ENCODE measurements at regions not wholly inside any gene's neighbourhood (a gene's known extent, or its start where the extent isn't known, plus 50 kb on each side); places are given as distances from the start of the nearest gene placed in this dataset.

DNA sequence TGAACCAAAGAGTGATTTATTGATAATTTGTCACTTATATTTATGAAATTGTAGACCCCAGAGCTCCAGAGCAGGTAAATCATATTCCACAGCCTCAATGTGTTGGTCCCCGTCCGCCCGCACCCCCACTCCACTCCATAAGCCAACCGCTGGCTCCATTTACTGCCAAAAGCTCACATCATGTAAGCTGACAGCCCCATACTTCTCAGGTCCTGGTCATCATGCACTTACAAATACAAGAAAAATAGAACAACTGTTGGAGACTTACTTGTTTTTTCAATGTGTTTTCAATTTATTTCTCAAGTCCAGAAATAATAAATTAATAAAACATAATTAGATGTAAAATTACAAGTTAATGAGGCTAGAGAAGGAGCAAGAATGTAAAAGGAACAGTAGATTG is 235.7 kb upstream of the HAND2 start:
- ChIA-PET POLR2A (no interaction called here), CTCF (interaction anchor here (1.1 kb wide), 1 partner anchor 13 kb away, joined by 4 read pairs; no protein-coding TSS in a partner anchor)
- TF ChIP-seq CTBP1 (IDR thresholded peaks at IDR 0.05; ENCODE audit: borderline replicate concordance) (no peak), ZNF384 (IDR thresholded peaks at IDR 0.05) (no peak), ELF4 (IDR thresholded peaks at IDR 0.05) (no peak), L3MBTL2 (conservative IDR thresholded peaks at IDR 0.05) (no peak), TARDBP (IDR thresholded peaks at IDR 0.05) (no peak), ARNT (IDR thresholded peaks at IDR 0.05) (no peak), SUZ12 (IDR thresholded peaks at IDR 0.05) (no peak), NFRKB (IDR thresholded peaks at IDR 0.05) (no peak), FOXK2 (IDR thresholded peaks at IDR 0.05) (no peak), LEF1 (IDR thresholded peaks at IDR 0.05; ENCODE audit: borderline replicate concordance) (no peak), BHLHE40 (IDR thresholded peaks at IDR 0.05; ENCODE audit: borderline replicate concordance) (no peak), FOXM1 (IDR thresholded peaks at IDR 0.05; ENCODE audit: borderline replicate concordance) (no peak), SP1 (IDR thresholded peaks at IDR 0.05) (no peak), FOXA1 (IDR thresholded peaks at IDR 0.05) (no peak), HDGF (IDR thresholded peaks at IDR 0.05; ENCODE audit: borderline replicate concordance) (no peak)
- TF ChIP-seq, protein P1, sequence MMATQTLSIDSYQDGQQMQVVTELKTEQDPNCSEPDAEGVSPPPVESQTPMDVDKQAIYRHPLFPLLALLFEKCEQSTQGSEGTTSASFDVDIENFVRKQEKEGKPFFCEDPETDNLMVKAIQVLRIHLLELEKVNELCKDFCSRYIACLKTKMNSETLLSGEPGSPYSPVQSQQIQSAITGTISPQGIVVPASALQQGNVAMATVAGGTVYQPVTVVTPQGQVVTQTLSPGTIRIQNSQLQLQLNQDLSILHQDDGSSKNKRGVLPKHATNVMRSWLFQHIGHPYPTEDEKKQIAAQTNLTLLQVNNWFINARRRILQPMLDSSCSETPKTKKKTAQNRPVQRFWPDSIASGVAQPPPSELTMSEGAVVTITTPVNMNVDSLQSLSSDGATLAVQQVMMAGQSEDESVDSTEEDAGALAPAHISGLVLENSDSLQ (IDR thresholded peaks at IDR 0.05), result no peak
- DNase-seq (ENCODE audit: extremely low spot score), result no peak

DNA sequence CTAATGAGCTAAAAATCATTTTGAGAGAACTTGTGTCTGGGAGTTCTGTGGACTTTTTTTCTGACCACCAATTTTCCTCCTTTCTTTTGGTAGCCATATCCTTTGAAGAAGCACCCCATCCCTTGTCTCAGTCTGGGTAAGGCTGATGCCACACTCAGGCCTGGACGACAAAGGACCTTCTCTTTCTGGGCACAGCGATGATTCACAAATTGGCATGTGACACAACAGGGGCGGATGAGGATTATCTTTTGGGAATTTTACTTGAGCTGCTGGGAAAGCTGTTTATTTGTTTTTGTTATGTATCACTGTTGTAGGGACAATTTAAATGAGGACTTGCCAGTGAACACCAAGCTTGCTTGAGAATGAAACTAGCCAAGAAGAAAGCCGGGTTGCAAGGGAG is 233.4 kb upstream of the HAND2 start:
- CTCF ChIA-PET, result interaction anchor here (0.6 to 3.6 kb wide), 2 partner anchors 11 to 221 kb away, joined by 3 to 21 read pairs; no protein-coding TSS in a partner anchor
- POLR2A ChIA-PET, result no interaction called here
- no peak for TF ChIP-seq TARDBP (IDR thresholded peaks at IDR 0.05)
- TF ChIP-seq HDGF (IDR thresholded peaks at IDR 0.05; ENCODE audit: borderline replicate concordance), result no peak
- TF ChIP-seq BHLHE40 (IDR thresholded peaks at IDR 0.05; ENCODE audit: borderline replicate concordance), result no peak
- no peak for TF ChIP-seq NFRKB (IDR thresholded peaks at IDR 0.05)
- no peak for TF ChIP-seq ZNF384 (IDR thresholded peaks at IDR 0.05)
- TF ChIP-seq L3MBTL2 (conservative IDR thresholded peaks at IDR 0.05), result no peak
- no peak for TF ChIP-seq FOXM1 (IDR thresholded peaks at IDR 0.05; ENCODE audit: borderline replicate concordance)
- TF ChIP-seq FOXA1 (IDR thresholded peaks at IDR 0.05), result no peak
- no peak for TF ChIP-seq ARNT (IDR thresholded peaks at IDR 0.05)
- no peak for TF ChIP-seq ELF4 (IDR thresholded peaks at IDR 0.05)
- DNase-seq (ENCODE audit: extremely low spot score), result no peak

DNA sequence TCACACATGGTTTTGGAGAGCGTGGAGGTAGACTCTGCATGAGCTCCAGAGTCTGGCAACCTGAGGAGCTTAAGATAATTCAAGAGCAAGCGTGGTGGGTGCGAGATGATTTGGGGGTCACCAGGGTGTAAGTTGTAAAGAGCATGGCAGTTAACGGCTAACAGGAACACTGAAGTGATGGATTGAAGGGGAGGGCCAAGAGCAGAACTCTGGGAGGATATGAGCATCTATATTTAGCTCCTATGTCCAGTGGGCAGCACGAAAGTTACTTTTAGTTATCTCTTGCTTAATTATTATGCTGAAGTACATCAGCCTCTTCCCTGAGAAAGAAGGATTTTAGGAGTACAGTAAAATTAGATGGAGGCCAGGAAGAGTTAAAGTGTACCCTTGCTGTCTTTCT is 231.9 kb upstream of the HAND2 start:
- DNase-seq (ENCODE audit: extremely low spot score), result no peak
- CTCF ChIA-PET, result interaction anchor here (0.9 to 3.6 kb wide), 2 partner anchors 10 to 268 kb away, joined by 3 to 21 read pairs; no protein-coding TSS in a partner anchor
- TF ChIP-seq, protein P1 (IDR thresholded peaks at IDR 0.05), result no peak
- TF ChIP-seq ELF4 (IDR thresholded peaks at IDR 0.05) (no peak), FOXA1 (IDR thresholded peaks at IDR 0.05) (no peak), FOXM1 (IDR thresholded peaks at IDR 0.05; ENCODE audit: borderline replicate concordance) (no peak), TARDBP (IDR thresholded peaks at IDR 0.05) (no peak), LEF1 (IDR thresholded peaks at IDR 0.05; ENCODE audit: borderline replicate concordance) (no peak), FOXK2 (IDR thresholded peaks at IDR 0.05) (no peak), ARNT (IDR thresholded peaks at IDR 0.05) (no peak), L3MBTL2 (conservative IDR thresholded peaks at IDR 0.05) (no peak), CTBP1 (IDR thresholded peaks at IDR 0.05; ENCODE audit: borderline replicate concordance) (no peak), BHLHE40 (IDR thresholded peaks at IDR 0.05; ENCODE audit: borderline replicate concordance) (no peak), SUZ12 (IDR thresholded peaks at IDR 0.05) (no peak)
- POLR2A ChIA-PET, result no interaction called here

DNA sequence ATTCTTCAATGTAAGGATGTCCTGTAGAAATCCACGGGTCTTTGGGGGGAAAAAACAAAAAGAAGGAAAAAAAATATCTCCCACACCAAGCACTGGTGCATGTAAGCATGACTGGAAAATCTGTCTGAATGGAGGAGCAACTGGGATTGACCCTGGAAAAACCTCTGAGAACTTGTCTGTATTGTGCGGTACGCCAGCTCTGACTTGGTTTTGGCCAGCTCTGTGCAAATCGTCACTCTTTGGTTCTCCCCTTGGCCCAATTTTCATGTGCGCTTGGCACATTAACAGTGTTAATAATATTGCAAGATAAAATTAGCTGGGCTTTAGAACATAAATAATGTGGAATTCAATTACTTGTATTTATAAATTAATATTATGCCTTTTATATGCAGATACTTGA is 231.2 kb upstream of the HAND2 start:
- POLR2A ChIA-PET, result no interaction called here
- no peak for DNase-seq (ENCODE audit: extremely low spot score)
- TF ChIP-seq SUZ12 (IDR thresholded peaks at IDR 0.05), result no peak
- no peak for TF ChIP-seq FOXM1 (IDR thresholded peaks at IDR 0.05; ENCODE audit: borderline replicate concordance)
- no peak for TF ChIP-seq ZNF384 (IDR thresholded peaks at IDR 0.05)
- TF ChIP-seq ARNT (IDR thresholded peaks at IDR 0.05), result no peak
- TF ChIP-seq TARDBP (IDR thresholded peaks at IDR 0.05), result no peak
- TF ChIP-seq, protein P1 (IDR thresholded peaks at IDR 0.05), result no peak
- TF ChIP-seq SP1 (IDR thresholded peaks at IDR 0.05), result no peak
- no peak for TF ChIP-seq LEF1 (IDR thresholded peaks at IDR 0.05; ENCODE audit: borderline replicate concordance)
- no peak for TF ChIP-seq L3MBTL2 (conservative IDR thresholded peaks at IDR 0.05)
- TF ChIP-seq HDGF (IDR thresholded peaks at IDR 0.05; ENCODE audit: borderline replicate concordance), result no peak
- no peak for TF ChIP-seq ELF4 (IDR thresholded peaks at IDR 0.05)
- TF ChIP-seq CTBP1 (IDR thresholded peaks at IDR 0.05; ENCODE audit: borderline replicate concordance), result no peak
- no peak for TF ChIP-seq FOXA1 (IDR thresholded peaks at IDR 0.05)
- TF ChIP-seq BHLHE40 (IDR thresholded peaks at IDR 0.05; ENCODE audit: borderline replicate concordance), result no peak
- TF ChIP-seq FOXK2 (IDR thresholded peaks at IDR 0.05), result no peak
- no peak for TF ChIP-seq NFRKB (IDR thresholded peaks at IDR 0.05)
- CTCF ChIA-PET, result interaction anchor here (3.6 kb wide), 1 partner anchor 9 kb away, joined by 21 read pairs; no protein-coding TSS in a partner anchor

DNA sequence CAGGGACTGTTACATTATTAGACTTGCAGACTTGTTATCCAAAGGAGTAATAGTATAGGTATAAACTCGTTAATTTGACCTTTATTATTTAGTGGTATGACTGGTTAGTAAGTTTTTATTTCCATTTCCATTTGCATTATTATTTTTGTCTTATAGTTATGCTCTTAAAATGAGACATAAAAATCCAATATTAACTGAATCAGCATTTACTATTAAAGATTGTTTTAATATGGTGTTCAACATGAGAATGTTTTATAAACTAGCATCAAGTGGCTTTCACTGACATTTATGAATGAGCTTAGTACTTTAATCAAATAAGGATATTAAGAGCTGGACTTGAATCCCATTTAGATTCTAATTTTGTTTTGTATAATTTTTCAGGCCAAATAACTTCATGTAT is 228.1 kb upstream of the HAND2 start:
- CTCF ChIA-PET, result no interaction called here

DNA sequence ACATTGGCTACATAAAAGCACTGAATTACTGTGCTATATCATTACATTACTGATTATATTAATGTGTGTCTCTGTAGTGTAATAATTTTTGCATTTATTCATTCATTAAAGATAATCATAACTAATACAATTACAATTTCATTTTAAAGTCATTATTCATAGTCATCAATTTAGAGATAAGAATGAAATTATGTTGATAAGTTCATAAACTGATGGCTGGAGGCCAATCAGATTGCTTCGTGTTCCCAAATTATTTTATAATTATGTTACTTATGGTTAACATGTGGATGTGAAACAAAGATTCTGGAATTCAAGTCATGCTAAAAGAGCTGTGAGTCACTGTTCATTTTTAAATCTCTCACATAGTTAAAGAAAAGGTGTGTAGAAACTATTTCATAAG is 223.4 kb upstream of the HAND2 start:
- ChIA-PET CTCF (no interaction called here), POLR2A (no interaction called here)
- DNase-seq (ENCODE audit: extremely low spot score), result no peak
- TF ChIP-seq SUZ12 (IDR thresholded peaks at IDR 0.05), result no peak
- no peak for TF ChIP-seq FOXK2 (IDR thresholded peaks at IDR 0.05)
- no peak for TF ChIP-seq ELF4 (IDR thresholded peaks at IDR 0.05)
- TF ChIP-seq TARDBP (IDR thresholded peaks at IDR 0.05), result no peak
- no peak for TF ChIP-seq NFRKB (IDR thresholded peaks at IDR 0.05)
- no peak for TF ChIP-seq ZNF384 (IDR thresholded peaks at IDR 0.05)
- TF ChIP-seq HDGF (IDR thresholded peaks at IDR 0.05; ENCODE audit: borderline replicate concordance), result no peak
- TF ChIP-seq LEF1 (IDR thresholded peaks at IDR 0.05; ENCODE audit: borderline replicate concordance), result no peak
- TF ChIP-seq ARNT (IDR thresholded peaks at IDR 0.05), result no peak
- TF ChIP-seq BHLHE40 (IDR thresholded peaks at IDR 0.05; ENCODE audit: borderline replicate concordance), result no peak
- TF ChIP-seq FOXA1 (IDR thresholded peaks at IDR 0.05), result no peak

More for the DNA sequence above, 228.1 kb upstream of the HAND2 start:
- POLR2A ChIA-PET, result interaction anchor here (0.8 kb wide), 1 partner anchor 229 kb away, joined by 4 read pairs; the partner anchor contains the start of gene HAND2
- no peak for DNase-seq (ENCODE audit: extremely low spot score)
- no peak for TF ChIP-seq ELF4 (IDR thresholded peaks at IDR 0.05)
- TF ChIP-seq SP1 (IDR thresholded peaks at IDR 0.05), result no peak

Measured in HEK293T (cell line).